Type B pancreatic cell (in vitro differentiated cells): ENCODE measurements at regions not wholly inside any gene's neighbourhood (a gene's known extent, or its start where the extent isn't known, plus 50 kb on each side); places are given as distances from the start of the nearest gene placed in this dataset.

Experiments used
- DNase-seq: peaks from one replicate; pipeline ENCODE4 v3.0.0; 2021; ENCODE audit warnings: mixed read lengths; ENCODE audit not compliant: unreplicated experiment; ENCODE audit errors: extremely low spot score
- H3K27ac Mint-ChIP-seq: 2 replicates; pipeline ENCODE4 v1.8.0; 2021; ENCODE audit warnings: mild to moderate bottlenecking, mixed read lengths
- H3K27me3 Mint-ChIP-seq: 2 replicates; pipeline ENCODE4 v1.8.0; 2021; ENCODE audit warnings: mixed read lengths
- H3K36me3 Mint-ChIP-seq: 2 replicates; pipeline ENCODE4 v1.8.0; 2021; ENCODE audit warnings: mixed read lengths
- H3K4me1 Mint-ChIP-seq: one replicate; pipeline ENCODE4 v1.8.0; 2021; ENCODE audit warnings: mixed read lengths; ENCODE audit not compliant: unreplicated experiment
- H3K4me3 Mint-ChIP-seq: 2 replicates; pipeline ENCODE4 v1.8.0; 2021; ENCODE audit warnings: mild to moderate bottlenecking, mixed read lengths
- H3K9me3 Mint-ChIP-seq: 2 replicates; pipeline ENCODE4 v1.8.0; 2021; ENCODE audit warnings: mixed read lengths
- CTCF ChIP-seq: fragments of 200-600 bp; sonication (generic); conservative IDR thresholded peaks from 2 replicates; pipeline ENCODE4 v1.5.0; 2021; ENCODE audit warnings: antibody characterized with exemption, mild to moderate bottlenecking

GRCh38 chr6:903761-904160 is 210.8 kb upstream of the EXOC2 start:
- H3K9me3 Mint-ChIP-seq = no peaks in the 10 kb centered on the region
- H3K4me3 Mint-ChIP-seq = no peak overlapping the region
- no peaks in the 10 kb centered on the region for H3K4me1 Mint-ChIP-seq
- peaks cover 12% of the 10 kb centered on the region for H3K27me3 Mint-ChIP-seq
- H3K36me3 Mint-ChIP-seq = no peaks in the 10 kb centered on the region
- no peak for TF ChIP-seq CTCF
- H3K27ac Mint-ChIP-seq = no peak overlapping the region
- no peak for DNase-seq

GRCh38 chr6:901696-902460 is 208.9 kb upstream of the EXOC2 start:
- H3K4me3 Mint-ChIP-seq = no peak overlapping the region
- H3K27ac Mint-ChIP-seq = no peak overlapping the region
- no peaks in the 10 kb centered on the region for H3K9me3 Mint-ChIP-seq
- peaks cover 5% of the 10 kb centered on the region for H3K27me3 Mint-ChIP-seq
- no peaks in the 10 kb centered on the region for H3K36me3 Mint-ChIP-seq
- H3K4me1 Mint-ChIP-seq = no peaks in the 10 kb centered on the region
- no peak for TF ChIP-seq CTCF
- no peak for DNase-seq

GRCh38 chr6:900716-901605 is 208.0 kb upstream of the EXOC2 start:
- H3K27me3 Mint-ChIP-seq = peaks cover 5% of the 10 kb centered on the region
- no peak overlapping the region for H3K27ac Mint-ChIP-seq
- DNase-seq = no peak
- no peaks in the 10 kb centered on the region for H3K9me3 Mint-ChIP-seq
- H3K4me3 Mint-ChIP-seq = no peak overlapping the region
- no peaks in the 10 kb centered on the region for H3K4me1 Mint-ChIP-seq
- no peak for TF ChIP-seq CTCF
- H3K36me3 Mint-ChIP-seq = no peaks in the 10 kb centered on the region

- no peaks in the 10 kb centered on the region for H3K36me3 Mint-ChIP-seq
- no peaks in the 10 kb centered on the region for H3K4me1 Mint-ChIP-seq
- no peak overlapping the region for H3K4me3 Mint-ChIP-seq
- H3K9me3 Mint-ChIP-seq = no peaks in the 10 kb centered on the region
- no peak for TF ChIP-seq CTCF
- peaks cover 5% of the 10 kb centered on the region for H3K27me3 Mint-ChIP-seq
- no peak for DNase-seq
- no peak overlapping the region for H3K27ac Mint-ChIP-seq
These were observed 204.7 kb upstream of the EXOC2 start for GRCh38 chr6:897528-898207.

- TF ChIP-seq CTCF = no peak
- Mint-ChIP-seq H3K27ac (no peak overlapping the region), H3K36me3 (no peaks in the 10 kb centered on the region), H3K4me1 (peaks cover 8% of the 10 kb centered on the region), H3K9me3 (peaks cover 4% of the 10 kb centered on the region), H3K4me3 (no peak overlapping the region), H3K27me3 (peaks cover 5% of the 10 kb centered on the region)
- no peak for DNase-seq
These were observed 201.3 kb upstream of the EXOC2 start for GRCh38 chr6:894274-894673.
